Astrocyte of the hippocampus (primary cell): ENCODE measurements at regions not wholly inside any gene's neighbourhood (a gene's known extent, or its start where the extent isn't known, plus 50 kb on each side); places are given as distances from the start of the nearest gene placed in this dataset.
"Not testable (repeated sequence)": the region's sequence is repeated elsewhere in the genome, so short reads cannot be mapped to it uniquely, and the experiment has no call there.

Source experiments
- DNase-seq: peaks from one replicate; pipeline ENCODE4 v3.0.0; 2011; ENCODE audit warnings: low read depth, low spot score

DNA sequence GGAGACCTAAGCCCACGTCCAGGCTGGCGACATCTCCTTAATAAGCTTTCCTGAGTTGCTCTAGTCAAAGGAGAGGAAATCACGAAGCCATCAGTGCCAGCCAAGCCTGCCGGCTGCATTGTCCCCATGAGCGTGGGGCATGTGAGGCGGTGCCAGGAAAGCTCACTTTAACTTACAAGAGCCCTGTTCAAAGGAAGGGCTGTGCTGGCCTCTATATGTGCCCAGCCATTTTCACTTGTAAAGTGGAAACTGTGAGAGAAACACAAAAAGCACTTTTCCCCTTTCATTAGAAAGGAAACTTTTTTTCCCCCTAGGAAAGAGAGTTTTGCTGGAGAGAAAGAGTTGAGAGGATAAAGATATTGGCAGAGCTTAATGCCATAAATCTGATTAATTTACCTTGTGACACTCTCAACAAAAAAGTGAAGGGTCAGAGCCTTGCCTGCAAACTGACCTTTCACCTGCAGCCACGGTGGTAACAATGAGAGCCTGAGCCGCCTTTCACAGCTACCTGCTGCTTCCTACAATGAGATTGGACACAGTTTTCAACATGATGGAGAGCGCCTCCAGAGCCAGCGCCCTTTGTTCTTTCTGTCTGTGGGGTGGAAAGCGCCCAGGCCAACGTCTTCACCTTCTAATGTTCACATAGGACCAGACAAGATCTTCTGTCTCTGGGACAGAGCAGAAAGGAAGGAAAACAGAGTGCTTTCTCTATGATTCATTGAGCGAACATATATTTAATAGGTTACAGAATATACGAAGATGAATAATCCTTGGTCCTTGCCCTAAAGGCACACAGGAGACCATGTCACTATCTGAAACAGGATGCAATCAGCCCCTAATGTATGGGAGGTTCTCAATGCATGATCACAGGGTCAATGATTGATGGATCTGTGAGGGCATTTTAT is 233.1 kb upstream of the HES1 start:
- no peak for DNase-seq

DNA sequence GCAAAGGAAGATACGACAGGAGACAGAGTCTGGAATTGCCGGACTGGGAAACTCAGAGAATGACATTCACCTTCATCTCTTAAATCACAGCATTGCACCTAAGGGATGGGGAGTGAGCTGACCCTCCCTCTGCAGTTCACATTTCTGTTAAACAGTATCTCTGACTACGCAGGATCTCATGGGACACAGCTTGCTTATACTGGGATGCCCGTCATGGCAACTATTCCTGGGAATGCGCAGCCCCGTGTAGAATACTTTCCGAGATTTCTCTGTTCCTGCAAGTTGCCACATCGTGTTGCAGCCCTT is 232.5 kb upstream of the HES1 start:
- no peak for DNase-seq

- no peak for DNase-seq
Observed at GRCh38 chr3:193903966-193904365, 232.0 kb upstream of the HES1 start.

DNA sequence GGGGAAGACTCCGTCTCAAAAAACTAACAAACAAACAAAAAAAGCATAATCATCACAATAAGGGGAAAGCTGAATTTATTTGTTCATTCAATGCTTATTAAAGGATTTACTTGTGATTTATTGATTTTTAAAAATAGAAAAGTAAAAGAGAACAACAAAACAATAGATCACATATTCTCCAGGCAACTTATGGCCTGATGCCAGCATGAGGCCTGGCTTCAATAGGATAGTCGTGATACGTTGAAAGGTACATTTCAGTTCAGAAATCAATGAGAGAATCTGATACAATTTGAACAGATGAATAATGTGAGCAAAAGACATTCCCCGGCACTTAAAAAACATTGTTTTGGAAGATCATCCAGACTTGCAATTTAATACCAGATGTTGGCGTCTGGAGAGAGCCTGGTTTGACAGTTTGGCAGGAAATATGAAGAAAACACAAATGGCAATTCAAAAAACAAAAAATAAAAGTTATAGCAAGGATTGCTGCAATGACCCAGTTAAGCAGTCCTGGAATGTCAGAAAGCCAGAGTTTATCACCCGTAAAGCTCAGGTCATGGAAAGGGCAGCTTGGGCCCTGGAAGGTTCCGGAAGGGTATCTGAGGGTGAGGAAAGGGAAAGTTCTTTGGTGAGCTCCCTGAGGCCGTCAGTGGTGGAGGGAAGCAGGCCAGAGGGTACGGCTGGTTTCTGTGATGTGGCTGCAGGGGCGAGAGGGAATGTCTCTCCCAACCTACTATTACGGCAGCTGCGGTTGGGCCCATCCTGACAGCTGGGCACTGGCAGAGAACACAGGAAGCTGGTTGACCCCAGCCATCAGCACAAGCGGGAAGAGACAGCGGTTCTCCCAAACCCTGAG is 230.2 kb upstream of the HES1 start:
- no peak for DNase-seq

DNA sequence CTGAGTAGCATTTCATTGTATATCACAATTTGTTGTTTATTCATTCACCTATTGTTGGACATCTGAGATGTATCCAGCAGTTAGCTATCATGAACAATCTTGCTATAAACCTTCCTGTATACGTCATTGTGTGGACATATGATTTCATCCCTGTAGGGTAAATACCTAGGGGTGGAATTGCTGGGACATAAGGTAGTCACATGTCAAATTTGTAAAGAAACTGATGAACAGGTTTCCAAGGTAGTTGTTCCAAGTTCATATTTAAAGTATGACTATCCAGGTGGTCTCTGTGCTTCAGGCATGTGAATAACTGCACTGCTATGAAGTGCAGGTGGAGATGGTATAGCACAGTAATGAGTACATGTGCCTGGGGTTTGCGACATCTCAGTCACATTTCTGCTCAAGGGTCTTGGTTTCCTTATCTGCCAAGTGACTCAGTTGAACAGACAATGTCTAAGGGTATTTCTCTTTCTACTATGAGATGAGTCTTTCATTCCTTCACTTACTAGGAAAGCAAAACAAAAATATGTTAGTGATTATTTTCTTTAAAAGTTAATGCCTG is 229.0 kb upstream of the HES1 start:
- no peak for DNase-seq

DNA sequence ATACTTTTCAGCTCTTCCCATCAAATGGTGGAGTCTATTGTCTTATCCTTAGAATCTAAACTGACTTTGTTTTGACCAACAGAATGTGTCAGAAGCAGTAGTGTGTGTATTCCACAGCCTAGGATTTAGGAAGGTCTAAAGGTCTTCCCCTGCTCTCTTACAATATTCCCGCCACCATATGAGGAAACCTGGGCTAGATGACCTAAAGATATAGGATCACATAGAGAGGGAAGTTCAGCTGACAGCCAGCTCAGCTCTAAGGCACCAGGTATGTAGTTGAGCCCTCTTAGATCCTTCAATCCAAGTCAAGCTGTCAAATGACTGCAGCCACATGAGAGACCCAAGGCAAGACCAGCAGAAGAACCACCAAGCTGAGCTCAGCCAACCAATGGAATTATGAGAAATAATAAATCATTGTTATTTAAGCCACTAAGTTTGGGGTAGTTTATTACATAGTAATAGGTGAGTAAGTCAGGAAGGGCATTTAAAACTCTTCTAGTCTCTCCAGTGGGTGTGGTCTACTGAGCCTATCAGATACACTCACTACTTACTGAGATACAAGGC is 227.7 kb upstream of the HES1 start:
- DNase-seq: no peak

DNA sequence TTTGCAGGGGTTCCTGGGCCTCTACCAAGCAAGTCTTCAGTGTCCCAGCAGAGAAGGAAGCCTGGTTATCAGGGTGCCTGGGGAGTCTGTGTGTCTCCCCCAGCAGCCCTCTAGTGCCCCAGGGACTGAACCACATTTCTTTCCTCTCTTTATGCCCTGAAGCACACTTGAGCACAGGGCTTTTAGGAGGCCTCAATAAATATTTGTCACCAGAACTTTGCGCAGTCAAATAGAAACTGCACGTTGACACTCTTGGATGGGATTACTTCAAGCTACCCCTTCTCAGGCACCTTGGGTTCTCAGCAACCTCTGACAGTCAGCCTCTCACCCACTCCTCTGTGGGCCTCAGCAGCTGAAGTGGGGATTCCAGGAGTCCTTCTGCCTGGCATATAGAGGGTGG is 226.6 kb upstream of the HES1 start:
- DNase-seq: no peak

GRCh38 chr3:193910310-193910709 is 225.6 kb upstream of the HES1 start:
- DNase-seq: no peak

- no peak for DNase-seq
Observed at GRCh38 chr3:193910886-193911738, 224.8 kb upstream of the HES1 start.

GRCh38 chr3:193911784-193912340 is 224.1 kb upstream of the HES1 start:
- no peak for DNase-seq

DNA sequence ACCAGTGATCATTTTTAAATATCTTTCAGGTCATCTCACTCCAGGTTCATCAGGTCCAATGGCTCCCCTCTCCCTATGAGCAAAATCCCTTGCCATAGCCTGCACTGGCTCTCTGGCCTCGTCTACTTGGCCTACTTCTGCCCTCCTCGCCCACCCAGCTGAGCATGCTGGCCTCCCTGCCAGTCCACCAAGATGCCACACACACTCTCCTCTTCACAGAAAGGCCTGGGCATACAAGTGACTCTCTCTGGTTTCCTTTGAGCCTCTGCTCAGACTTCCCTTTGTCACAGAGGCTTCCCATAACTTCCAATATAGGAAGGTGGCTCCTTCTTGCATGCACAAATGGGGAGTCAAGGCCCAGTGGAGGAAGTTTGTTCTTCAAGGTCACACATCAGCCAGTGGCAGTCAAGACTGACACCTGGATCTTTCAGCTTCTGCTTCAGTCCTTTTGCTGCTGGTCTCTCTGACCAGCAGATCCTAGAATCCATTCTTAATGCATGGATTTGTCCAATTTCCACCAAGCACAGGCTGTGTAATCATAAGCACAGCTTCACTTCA is 223.2 kb upstream of the HES1 start:
- DNase-seq: no peak

- no peak for DNase-seq
Observed at GRCh38 chr3:193914602-193915001, 221.3 kb upstream of the HES1 start.

DNA sequence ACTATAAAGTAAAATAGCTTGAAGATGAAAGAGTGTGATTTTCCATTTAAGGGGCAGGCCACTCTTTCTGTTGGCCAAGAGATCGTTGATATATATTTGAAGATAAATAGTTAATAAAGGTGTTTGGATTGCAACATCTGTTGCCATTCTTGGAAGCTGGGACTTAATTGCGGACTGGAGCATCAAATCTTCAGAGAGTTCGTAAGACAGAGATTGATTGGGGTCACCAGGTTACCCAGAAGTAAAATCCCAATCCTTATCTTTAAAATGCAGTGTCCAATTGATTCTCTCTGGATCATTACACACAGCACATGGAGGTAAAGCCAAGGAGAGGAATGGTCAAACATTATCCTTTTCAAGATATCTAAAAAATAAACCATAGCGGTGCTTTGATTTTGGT is 220.8 kb upstream of the HES1 start:
- DNase-seq: no peak

DNA sequence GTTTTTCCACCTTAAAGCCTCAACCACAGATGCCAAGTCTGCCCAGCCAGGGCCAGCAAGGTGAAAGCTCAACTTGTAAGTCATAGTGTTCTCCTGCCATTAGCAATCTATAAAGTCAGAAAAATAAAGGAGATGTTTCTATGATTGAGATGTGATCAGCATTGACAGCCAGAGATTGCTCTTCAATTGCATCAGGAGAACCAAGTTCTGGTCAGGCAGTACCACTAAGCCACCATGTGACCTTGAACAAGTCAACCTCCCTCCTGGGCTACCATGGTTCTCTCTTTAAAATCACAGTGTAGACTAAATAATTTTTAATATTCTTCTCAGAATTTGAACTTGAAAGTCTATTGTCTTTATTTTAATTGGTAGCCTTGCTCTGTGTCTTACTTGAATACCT is 220.3 kb upstream of the HES1 start:
- DNase-seq: no peak

DNA sequence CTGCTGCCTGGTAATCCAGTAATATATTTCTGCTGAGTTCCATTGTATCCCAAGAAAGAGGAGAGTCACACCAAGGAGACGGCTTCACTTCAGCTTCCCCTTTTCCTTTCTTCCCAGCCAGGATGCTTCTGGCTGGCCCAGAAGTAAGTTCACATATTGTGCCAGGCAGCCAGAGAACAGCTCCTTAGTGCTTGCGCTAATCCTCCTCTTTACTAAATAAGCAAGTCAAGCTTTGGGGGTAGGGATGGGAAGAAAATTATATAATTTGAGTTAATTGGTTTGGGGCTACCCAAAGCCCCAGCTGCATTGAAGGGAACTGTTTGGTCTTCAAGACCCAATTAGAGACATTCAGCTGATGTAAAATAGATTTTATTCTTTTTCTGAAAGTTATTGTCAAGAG is 218.8 kb upstream of the HES1 start:
- no peak for DNase-seq

DNA sequence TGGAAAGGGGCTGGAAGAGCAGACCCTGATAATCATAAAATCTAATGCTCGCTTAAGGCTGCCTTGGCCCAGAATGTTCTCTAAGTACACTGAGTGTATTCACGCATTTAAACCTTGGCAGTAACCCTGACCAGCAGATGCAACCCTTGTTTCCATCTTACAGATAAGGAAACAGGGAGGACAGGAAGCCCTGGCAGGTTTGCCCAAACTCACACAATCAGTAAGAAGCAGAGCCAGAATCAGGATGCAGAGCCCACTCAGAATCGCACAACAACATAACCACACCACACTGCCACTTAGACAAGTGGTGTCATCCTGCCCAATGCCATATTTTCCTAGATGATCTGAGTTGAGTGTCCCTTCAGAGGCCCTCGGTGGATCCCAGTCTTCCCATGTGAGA is 214.5 kb upstream of the HES1 start:
- no peak for DNase-seq

GRCh38 chr3:193922034-193922774 is 213.7 kb upstream of the HES1 start:
- DNase-seq: no peak

GRCh38 chr3:193923958-193924357 is 212.0 kb upstream of the HES1 start:
- not testable (repeated sequence) for DNase-seq

- DNase-seq: not testable (repeated sequence)
Observed at GRCh38 chr3:193926071-193926470, 209.9 kb upstream of the HES1 start.
